Subcutaneous abdominal adipose tissue (tissue), 5 donors: ENCODE measurements at regions not wholly inside any gene's neighbourhood (a gene's known extent, or its start where the extent isn't known, plus 50 kb on each side); places are given as distances from the start of the nearest gene placed in this dataset.

Experiments used
- H3K27ac ChIP-seq: one replicate; pipeline ENCODE4 v1.7.0; 2013; ENCODE audit warnings: low read depth, mild to moderate bottlenecking, inconsistent platforms, low read length, moderate library complexity
- H3K27me3 ChIP-seq, 5 donors: one replicate each; pipeline ENCODE4 v1.7.0; 2013; ENCODE audit warnings: low read length in 5 of 5, inconsistent platforms in 1 of 5; ENCODE audit not compliant: control insufficient read depth in 5 of 5, insufficient read depth in 4 of 5
- H3K36me3 ChIP-seq, 5 donors: one replicate each; pipeline ENCODE4 v1.7.0; 2013; ENCODE audit warnings: low read length in 5 of 5; ENCODE audit not compliant: control insufficient read depth in 5 of 5, insufficient read depth in 5 of 5
- H3K4me1 ChIP-seq, 5 donors: one replicate each; pipeline ENCODE4 v1.7.0; 2013; ENCODE audit warnings: low read length in 5 of 5, mild to moderate bottlenecking in 3 of 5, moderate library complexity in 1 of 5; ENCODE audit not compliant: control insufficient read depth in 5 of 5, insufficient read depth in 5 of 5
- H3K4me3 ChIP-seq, 5 donors: one replicate each; pipeline ENCODE4 v1.7.0; 2013; ENCODE audit warnings: low read length in 5 of 5, low read depth in 1 of 5
- H3K9ac ChIP-seq, 5 donors: one replicate each; pipeline ENCODE4 v1.7.0; 2013; ENCODE audit warnings: low read length in 5 of 5, mild to moderate bottlenecking in 4 of 5, moderate library complexity in 3 of 5
- H3K9me3 ChIP-seq, 5 donors: one replicate each; pipeline ENCODE4 v1.7.0; 2013; ENCODE audit warnings: low read length in 5 of 5; ENCODE audit not compliant: control insufficient read depth in 5 of 5
- donor health status: healthy.
- donor health status: healthy.
- donor health status: healthy.
- donor health status: healthy.
- donor health status: healthy.

GRCh38 chr5:24364711-24365110, 280.1 kb downstream of the CDH10 start:
- Histone ChIP-seq H3K27me3 (no peaks in the 10 kb centered on the region), H3K4me3 (peak overlapping the region in 1 of 5 donors; percentile 3), H3K36me3 (no peaks in the 10 kb centered on the region)

GRCh38 chr5:24365406-24365805, 279.4 kb downstream of the CDH10 start:
- Histone ChIP-seq H3K9me3 (no peaks in the 10 kb centered on the region), H3K36me3 (no peaks in the 10 kb centered on the region), H3K4me1 (peaks cover 0 to 12% (median 9%) of the 10 kb centered on the region in 5 donors), H3K27ac (no peak overlapping the region), H3K27me3 (no peaks in the 10 kb centered on the region), H3K9ac (no peak overlapping the region), H3K4me3 (no peak overlapping the region)

More at GRCh38 chr5:24364711-24365110, 280.1 kb downstream of the CDH10 start:
- Histone ChIP-seq H3K4me1 (peaks cover 0 to 12% (median 9%) of the 10 kb centered on the region in 5 donors), H3K27ac (no peak overlapping the region), H3K9ac (no peak overlapping the region), H3K9me3 (no peaks in the 10 kb centered on the region)

- H3K4me1 ChIP-seq = peaks cover 0 to 12% (median 9%) of the 10 kb centered on the region in 5 donors
- no peak overlapping the region for H3K9ac ChIP-seq
- no peak overlapping the region for H3K27ac ChIP-seq
- no peaks in the 10 kb centered on the region for H3K9me3 ChIP-seq
- no peak overlapping the region for H3K4me3 ChIP-seq
- H3K27me3 ChIP-seq = no peaks in the 10 kb centered on the region
- H3K36me3 ChIP-seq = no peaks in the 10 kb centered on the region
Measured at GRCh38 chr5:24367216-24367615, 277.6 kb downstream of the CDH10 start.

GRCh38 chr5:24368115-24368514, 276.7 kb downstream of the CDH10 start:
- Histone ChIP-seq H3K4me3 (no peak overlapping the region), H3K9me3 (no peaks in the 10 kb centered on the region), H3K9ac (no peak overlapping the region), H3K4me1 (peaks cover 0 to 12% (median 9%) of the 10 kb centered on the region in 5 donors), H3K27ac (no peak overlapping the region), H3K36me3 (no peaks in the 10 kb centered on the region), H3K27me3 (no peaks in the 10 kb centered on the region)

- no peaks in the 10 kb centered on the region for H3K36me3 ChIP-seq
- H3K27ac ChIP-seq = no peak overlapping the region
- H3K4me1 ChIP-seq = no peaks in the 10 kb centered on the region
- no peak overlapping the region for H3K4me3 ChIP-seq
- no peak overlapping the region for H3K9ac ChIP-seq
- H3K9me3 ChIP-seq = no peaks in the 10 kb centered on the region
- no peaks in the 10 kb centered on the region for H3K27me3 ChIP-seq
Measured at GRCh38 chr5:24376210-24376609, 268.6 kb downstream of the CDH10 start.

- no peaks in the 10 kb centered on the region for H3K4me1 ChIP-seq
- no peaks in the 10 kb centered on the region for H3K36me3 ChIP-seq
- no peaks in the 10 kb centered on the region for H3K27me3 ChIP-seq
- no peak overlapping the region for H3K27ac ChIP-seq
- H3K9ac ChIP-seq = no peak overlapping the region
- no peaks in the 10 kb centered on the region for H3K9me3 ChIP-seq
- H3K4me3 ChIP-seq = no peak overlapping the region
Measured at GRCh38 chr5:24376616-24377015, 268.2 kb downstream of the CDH10 start.

GRCh38 chr5:24381861-24382489, 262.8 kb downstream of the CDH10 start:
- Histone ChIP-seq H3K27me3 (no peaks in the 10 kb centered on the region), H3K9me3 (peaks cover 0 to 1% (median 0%) of the 10 kb centered on the region in 5 donors), H3K27ac (no peak overlapping the region), H3K36me3 (no peaks in the 10 kb centered on the region), H3K9ac (no peak overlapping the region), H3K4me1 (no peaks in the 10 kb centered on the region), H3K4me3 (no peak overlapping the region)

- no peak overlapping the region for H3K9ac ChIP-seq
- no peaks in the 10 kb centered on the region for H3K36me3 ChIP-seq
- H3K27ac ChIP-seq = no peak overlapping the region
- H3K4me1 ChIP-seq = no peaks in the 10 kb centered on the region
- peaks cover 0 to 5% (median 0%) of the 10 kb centered on the region in 5 donors for H3K9me3 ChIP-seq
- H3K4me3 ChIP-seq = no peak overlapping the region
- no peaks in the 10 kb centered on the region for H3K27me3 ChIP-seq
Measured at GRCh38 chr5:24385070-24385469, 259.7 kb downstream of the CDH10 start.

- Histone ChIP-seq H3K4me1 (no peaks in the 10 kb centered on the region), H3K9me3 (peaks cover 0 to 5% (median 0%) of the 10 kb centered on the region in 5 donors), H3K36me3 (no peaks in the 10 kb centered on the region), H3K27ac (no peak overlapping the region), H3K27me3 (no peaks in the 10 kb centered on the region), H3K9ac (no peak overlapping the region), H3K4me3 (no peak overlapping the region)
Measured at GRCh38 chr5:24385617-24386016, 259.2 kb downstream of the CDH10 start.

- H3K4me1 ChIP-seq = no peaks in the 10 kb centered on the region
- H3K27me3 ChIP-seq = no peaks in the 10 kb centered on the region
- no peak overlapping the region for H3K9ac ChIP-seq
- H3K36me3 ChIP-seq = no peaks in the 10 kb centered on the region
- peaks cover 0 to 6% (median 0%) of the 10 kb centered on the region in 5 donors for H3K9me3 ChIP-seq
- H3K4me3 ChIP-seq = no peak overlapping the region
- H3K27ac ChIP-seq = no peak overlapping the region
Measured at GRCh38 chr5:24388448-24388847, 256.3 kb downstream of the CDH10 start.
